ENCODE measurements at regions not wholly inside any gene's neighbourhood (a gene's known extent, or its start where the extent isn't known, plus 50 kb on each side); places are given as distances from the start of the nearest gene placed in this dataset.

- no peak overlapping the region for H3K4me3 ChIP-seq
- no peak overlapping the region for H3K27ac ChIP-seq
- intact Hi-C loops (cut with DNase I; ENCODE audit: low total_unique reads) = no loop called here
- no peak for DNase-seq
- no peaks in the 10 kb centered on the region for H3K36me3 ChIP-seq
- 70 to 76% (median 74%) methylated on average over 1 of the region's 1 CpG for WGBS, 5 donors
- H3K4me1 ChIP-seq = no peaks in the 10 kb centered on the region
- no peaks in the 10 kb centered on the region for H3K9me3 ChIP-seq
- no peaks in the 10 kb centered on the region for H3K27me3 ChIP-seq
- TF ChIP-seq POLR2A (IDR thresholded peaks at IDR 0.05) (no peak), EP300 (IDR thresholded peaks at IDR 0.05) (no peak), CTCF (IDR thresholded peaks at IDR 0.05) (no peak), POLR2AphosphoS5 (IDR thresholded peaks at IDR 0.05) (no peak)
Observed at GRCh38 chr1:82897549-82897948, 1096.8 kb downstream of the ADGRL2 start.

GRCh38 chr1:82896036-82896435 lies 1095.3 kb downstream of the ADGRL2 start:
- peak in 1 of 2 donors; percentile 15 for DNase-seq
- no peaks in the 10 kb centered on the region for H3K4me1 ChIP-seq
- no peaks in the 10 kb centered on the region for H3K27me3 ChIP-seq
- H3K27ac ChIP-seq = no peak overlapping the region
- intact Hi-C loops (cut with DNase I; ENCODE audit: low total_unique reads) = no loop called here
- H3K9me3 ChIP-seq = no peaks in the 10 kb centered on the region
- TF ChIP-seq EP300 (IDR thresholded peaks at IDR 0.05) = no peak
- TF ChIP-seq CTCF (IDR thresholded peaks at IDR 0.05) = no peak
- TF ChIP-seq POLR2AphosphoS5 (IDR thresholded peaks at IDR 0.05) = no peak
- TF ChIP-seq POLR2A (IDR thresholded peaks at IDR 0.05) = no peak
- H3K36me3 ChIP-seq = no peaks in the 10 kb centered on the region
- no peak overlapping the region for H3K4me3 ChIP-seq

GRCh38 chr1:82894635-82895034 lies 1093.9 kb downstream of the ADGRL2 start:
- no peak overlapping the region for H3K27ac ChIP-seq
- WGBS, 5 donors = 71 to 90% (median 81%) methylated on average over 3 of the region's 3 CpGs
- intact Hi-C loops (cut with DNase I; ENCODE audit: low total_unique reads) = no loop called here

GRCh38 chr1:82893712-82894470 lies 1093.2 kb downstream of the ADGRL2 start:
- no peaks in the 10 kb centered on the region for H3K36me3 ChIP-seq
- WGBS, 5 donors = 92 to 98% (median 93%) methylated on average over 5 of the region's 5 CpGs
- DNase-seq = no peak
- intact Hi-C loops (cut with DNase I; ENCODE audit: low total_unique reads) = no loop called here
- no peaks in the 10 kb centered on the region for H3K4me1 ChIP-seq
- H3K9me3 ChIP-seq = no peaks in the 10 kb centered on the region
- no peak for TF ChIP-seq POLR2A (IDR thresholded peaks at IDR 0.05)
- no peak for TF ChIP-seq EP300 (IDR thresholded peaks at IDR 0.05)
- no peak for TF ChIP-seq POLR2AphosphoS5 (IDR thresholded peaks at IDR 0.05)
- TF ChIP-seq CTCF (IDR thresholded peaks at IDR 0.05) = no peak
- no peak overlapping the region for H3K4me3 ChIP-seq
- no peaks in the 10 kb centered on the region for H3K27me3 ChIP-seq
- no peak overlapping the region for H3K27ac ChIP-seq

More at GRCh38 chr1:82894635-82895034, 1093.9 kb downstream of the ADGRL2 start:
- no peak for DNase-seq
- Histone ChIP-seq H3K36me3 (no peaks in the 10 kb centered on the region), H3K4me3 (no peak overlapping the region), H3K9me3 (no peaks in the 10 kb centered on the region), H3K27me3 (no peaks in the 10 kb centered on the region), H3K4me1 (no peaks in the 10 kb centered on the region)
- TF ChIP-seq EP300 (IDR thresholded peaks at IDR 0.05) (no peak), POLR2A (IDR thresholded peaks at IDR 0.05) (no peak), CTCF (IDR thresholded peaks at IDR 0.05) (no peak), POLR2AphosphoS5 (IDR thresholded peaks at IDR 0.05) (no peak)

Data from stomach (tissue), 8 donors.